ENCODE measurements at regions not wholly inside any gene's neighbourhood (a gene's known extent, or its start where the extent isn't known, plus 50 kb on each side); places are given as distances from the start of the nearest gene placed in this dataset.
"Not testable (repeated sequence)": the region's sequence is repeated elsewhere in the genome, so short reads cannot be mapped to it uniquely, and the experiment has no call there.

DNA sequence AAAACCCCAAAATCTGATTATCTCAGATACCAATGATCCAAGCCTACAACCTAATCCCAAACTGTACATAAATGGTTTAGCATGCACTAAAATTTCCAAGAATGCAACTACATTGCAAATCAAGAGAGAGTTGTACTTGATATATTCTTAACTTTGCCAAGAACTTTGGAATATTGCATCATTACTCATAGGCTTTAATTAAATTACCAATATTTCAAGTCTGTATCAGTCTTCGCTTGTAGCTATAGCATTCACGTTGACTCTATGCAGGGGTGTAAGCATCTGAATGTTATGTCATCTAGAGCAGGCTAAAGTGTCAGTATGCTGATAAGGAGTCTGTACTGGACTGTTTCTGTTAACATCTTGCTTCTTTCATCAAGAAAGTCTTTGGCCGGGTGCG is 56.3 kb downstream of the FOXI3 start:
- no peaks in the 10 kb centered on the region for H3K4me1 ChIP-seq (ENCODE audit: insufficient read depth, insufficient read length)
- H3K9ac ChIP-seq (ENCODE audit: insufficient read length, low read depth), result no peak overlapping the region
- H3K27me3 ChIP-seq (ENCODE audit: insufficient read depth, insufficient read length), result no peaks in the 10 kb centered on the region
- DNase-seq (ENCODE audit: low read depth, low spot score), result no peak
- H3K36me3 ChIP-seq (ENCODE audit: insufficient read depth, insufficient read length, low read length), result no peaks in the 10 kb centered on the region
- H3K4me3 ChIP-seq (ENCODE audit: insufficient read length, low read depth), result no peak overlapping the region
- H3K9me3 ChIP-seq (ENCODE audit: insufficient read depth, low read length), result 0 out of 2 replicates have a peak, but pooled peaks cover 4% of the 10 kb centered on the region
- TF ChIP-seq YY1 (IDR thresholded peaks at IDR 0.05; ENCODE audit: insufficient read depth, insufficient read length), result no peak
- TF ChIP-seq SUZ12 (IDR thresholded peaks at IDR 0.05; ENCODE audit: extremely low read depth, insufficient read depth, insufficient read length), result no peak
- no peak for TF ChIP-seq ZNF274 (IDR thresholded peaks at IDR 0.05; ENCODE audit: low read depth, low read length)

- no peaks in the 10 kb centered on the region for H3K4me1 ChIP-seq (ENCODE audit: insufficient read depth, insufficient read length)
- H3K9ac ChIP-seq (ENCODE audit: insufficient read length, low read depth), result no peak overlapping the region
- no peaks in the 10 kb centered on the region for H3K36me3 ChIP-seq (ENCODE audit: insufficient read depth, insufficient read length, low read length)
- no peak for TF ChIP-seq SUZ12 (IDR thresholded peaks at IDR 0.05; ENCODE audit: extremely low read depth, insufficient read depth, insufficient read length)
- no peak for TF ChIP-seq YY1 (IDR thresholded peaks at IDR 0.05; ENCODE audit: insufficient read depth, insufficient read length)
- no peak for TF ChIP-seq ZNF274 (IDR thresholded peaks at IDR 0.05; ENCODE audit: low read depth, low read length)
- no peaks in the 10 kb centered on the region for H3K9me3 ChIP-seq (ENCODE audit: insufficient read depth, low read length)
- DNase-seq (ENCODE audit: low read depth, low spot score), result no peak
- no peak overlapping the region for H3K4me3 ChIP-seq (ENCODE audit: insufficient read length, low read depth)
- H3K27me3 ChIP-seq (ENCODE audit: insufficient read depth, insufficient read length), result no peaks in the 10 kb centered on the region
These were observed 74.9 kb downstream of the FOXI3 start for GRCh38 chr2:88377641-88377991.

GRCh38 chr2:88372042-88372441 is 80.5 kb downstream of the FOXI3 start:
- no peak for DNase-seq (ENCODE audit: low read depth, low spot score)
- no peak overlapping the region for H3K9ac ChIP-seq (ENCODE audit: insufficient read length, low read depth)
- H3K27me3 ChIP-seq (ENCODE audit: insufficient read depth, insufficient read length), result no peaks in the 10 kb centered on the region
- H3K9me3 ChIP-seq (ENCODE audit: insufficient read depth, low read length), result no peaks in the 10 kb centered on the region
- no peak overlapping the region for H3K4me3 ChIP-seq (ENCODE audit: insufficient read length, low read depth)
- no peaks in the 10 kb centered on the region for H3K4me1 ChIP-seq (ENCODE audit: insufficient read depth, insufficient read length)
- H3K36me3 ChIP-seq (ENCODE audit: insufficient read depth, insufficient read length, low read length), result no peaks in the 10 kb centered on the region
- TF ChIP-seq YY1 (IDR thresholded peaks at IDR 0.05; ENCODE audit: insufficient read depth, insufficient read length) (no peak), SUZ12 (IDR thresholded peaks at IDR 0.05; ENCODE audit: extremely low read depth, insufficient read depth, insufficient read length) (no peak), ZNF274 (IDR thresholded peaks at IDR 0.05; ENCODE audit: low read depth, low read length) (no peak)

GRCh38 chr2:88365408-88365807 is 87.1 kb downstream of the FOXI3 start:
- H3K9me3 ChIP-seq (ENCODE audit: insufficient read depth, low read length); H3K9ac ChIP-seq (ENCODE audit: insufficient read length, low read depth); H3K4me3 ChIP-seq (ENCODE audit: insufficient read length, low read depth); H3K36me3 ChIP-seq (ENCODE audit: insufficient read depth, insufficient read length, low read length); H3K27me3 ChIP-seq (ENCODE audit: insufficient read depth, insufficient read length); H3K4me1 ChIP-seq (ENCODE audit: insufficient read depth, insufficient read length); DNase-seq (ENCODE audit: low read depth, low spot score): not testable (repeated sequence)

- TF ChIP-seq ZNF274 (IDR thresholded peaks at IDR 0.05; ENCODE audit: low read depth, low read length), result no peak
- TF ChIP-seq SUZ12 (IDR thresholded peaks at IDR 0.05; ENCODE audit: extremely low read depth, insufficient read depth, insufficient read length), result no peak
- TF ChIP-seq YY1 (IDR thresholded peaks at IDR 0.05; ENCODE audit: insufficient read depth, insufficient read length), result no peak
- H3K9ac ChIP-seq (ENCODE audit: insufficient read length, low read depth), result no peak overlapping the region
- no peak overlapping the region for H3K4me3 ChIP-seq (ENCODE audit: insufficient read length, low read depth)
- peak; percentile 94 for DNase-seq (ENCODE audit: low read depth, low spot score)
- H3K4me1 ChIP-seq (ENCODE audit: insufficient read depth, insufficient read length), result peaks cover 3% of the 10 kb centered on the region
- no peaks in the 10 kb centered on the region for H3K9me3 ChIP-seq (ENCODE audit: insufficient read depth, low read length)
- H3K36me3 ChIP-seq (ENCODE audit: insufficient read depth, insufficient read length, low read length), result no peaks in the 10 kb centered on the region
- no peaks in the 10 kb centered on the region for H3K27me3 ChIP-seq (ENCODE audit: insufficient read depth, insufficient read length)
These were observed 97.0 kb downstream of the FOXI3 start for GRCh38 chr2:88355486-88355885.

GRCh38 chr2:88351249-88351601 is 101.3 kb downstream of the FOXI3 start:
- H3K36me3 ChIP-seq (ENCODE audit: insufficient read depth, insufficient read length, low read length), result no peaks in the 10 kb centered on the region
- no peaks in the 10 kb centered on the region for H3K9me3 ChIP-seq (ENCODE audit: insufficient read depth, low read length)
- no peak for TF ChIP-seq YY1 (IDR thresholded peaks at IDR 0.05; ENCODE audit: insufficient read depth, insufficient read length)
- no peak for TF ChIP-seq SUZ12 (IDR thresholded peaks at IDR 0.05; ENCODE audit: extremely low read depth, insufficient read depth, insufficient read length)
- no peak for TF ChIP-seq ZNF274 (IDR thresholded peaks at IDR 0.05; ENCODE audit: low read depth, low read length)
- H3K27me3 ChIP-seq (ENCODE audit: insufficient read depth, insufficient read length), result peaks cover 3% of the 10 kb centered on the region
- peak overlapping the region; percentile 8 for H3K4me3 ChIP-seq (ENCODE audit: insufficient read length, low read depth)
- H3K9ac ChIP-seq (ENCODE audit: insufficient read length, low read depth), result peak overlapping the region; percentile 65
- no peak for DNase-seq (ENCODE audit: low read depth, low spot score)
- peaks cover 7% of the 10 kb centered on the region for H3K4me1 ChIP-seq (ENCODE audit: insufficient read depth, insufficient read length)

DNA sequence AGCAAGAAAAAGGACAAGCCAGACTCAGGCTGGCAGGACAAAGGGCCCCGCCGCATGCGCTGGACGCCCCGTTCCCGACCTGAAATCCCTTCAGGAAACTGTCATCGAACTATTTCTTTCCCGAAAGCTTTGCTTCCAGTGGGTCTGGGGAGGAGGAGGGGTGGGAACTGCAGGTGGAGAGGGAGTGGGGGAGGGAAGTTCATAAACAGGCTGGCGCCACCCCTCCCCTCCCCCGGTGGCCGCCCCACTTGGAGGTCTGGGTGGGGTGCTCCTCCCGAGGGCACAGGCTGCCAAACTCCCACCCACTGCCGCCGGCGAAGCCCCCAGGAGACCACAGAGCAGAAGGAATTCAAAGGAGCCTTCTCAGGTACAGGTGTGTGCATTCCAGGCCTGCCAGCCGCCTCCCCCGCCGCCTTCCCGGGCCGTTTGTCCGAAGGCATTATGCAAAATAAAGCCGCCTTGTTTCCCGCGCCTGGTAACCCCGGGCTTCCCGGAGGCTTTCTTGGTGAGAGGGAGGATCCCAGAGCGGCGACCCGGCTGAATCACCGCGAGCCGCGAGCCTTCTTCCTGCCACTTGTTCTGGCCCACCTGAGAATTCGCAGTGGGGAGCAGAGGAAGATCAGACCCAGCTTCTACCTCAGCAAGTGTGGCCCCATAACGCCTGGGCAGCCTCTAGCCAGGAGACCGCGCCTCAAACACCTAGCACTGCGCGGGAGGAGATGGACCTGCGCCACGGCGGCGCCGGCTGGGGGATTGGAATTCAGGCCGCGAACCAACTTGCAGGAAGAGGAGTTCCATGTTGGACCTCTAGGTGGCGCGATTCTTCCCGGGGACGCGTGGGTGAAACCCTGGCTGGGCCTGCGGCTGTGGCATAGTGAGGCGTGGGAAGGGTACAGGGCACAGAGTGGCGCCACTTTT is 101.9 kb downstream of the FOXI3 start:
- H3K36me3 ChIP-seq (ENCODE audit: insufficient read depth, insufficient read length, low read length), result no peaks in the 10 kb centered on the region
- peak overlapping the region; percentile 65 for H3K9ac ChIP-seq (ENCODE audit: insufficient read length, low read depth)
- TF ChIP-seq ZNF274 (IDR thresholded peaks at IDR 0.05; ENCODE audit: low read depth, low read length), result no peak
- no peak for TF ChIP-seq YY1 (IDR thresholded peaks at IDR 0.05; ENCODE audit: insufficient read depth, insufficient read length)
- no peak for TF ChIP-seq SUZ12 (IDR thresholded peaks at IDR 0.05; ENCODE audit: extremely low read depth, insufficient read depth, insufficient read length)
- peaks cover 7% of the 10 kb centered on the region for H3K4me1 ChIP-seq (ENCODE audit: insufficient read depth, insufficient read length)
- H3K27me3 ChIP-seq (ENCODE audit: insufficient read depth, insufficient read length), result peaks cover 3% of the 10 kb centered on the region
- peak; percentile 72 for DNase-seq (ENCODE audit: low read depth, low spot score)
- no peaks in the 10 kb centered on the region for H3K9me3 ChIP-seq (ENCODE audit: insufficient read depth, low read length)
- H3K4me3 ChIP-seq (ENCODE audit: insufficient read length, low read depth), result peak overlapping the region; percentile 30

Data from NT2/D1 (cell line).